ENCODE measurements at regions not wholly inside any gene's neighbourhood (a gene's known extent, or its start where the extent isn't known, plus 50 kb on each side); places are given as distances from the start of the nearest gene placed in this dataset.
A peak's percentile ranks its signal among the peaks of the same experiment; 100 is the strongest.
"Not testable (repeated sequence)": the region's sequence is repeated elsewhere in the genome, so short reads cannot be mapped to it uniquely, and the experiment has no call there.

GRCh38 chr4:97003715-97004114 lies 1139.6 kb downstream of the STPG2 start:
- DNase-seq, result no peak

GRCh38 chr4:97013309-97013708 lies 1130.0 kb downstream of the STPG2 start:
- no peak for DNase-seq

- DNase-seq, result no peak
Observed at GRCh38 chr4:97013711-97014110, 1129.6 kb downstream of the STPG2 start.

GRCh38 chr4:97015301-97015700 lies 1128.0 kb downstream of the STPG2 start:
- no peak for DNase-seq

GRCh38 chr4:97016186-97016907 lies 1126.9 kb downstream of the STPG2 start:
- no peak for DNase-seq

GRCh38 chr4:97027728-97028410 lies 1115.4 kb downstream of the STPG2 start:
- peak; percentile 73 for DNase-seq

GRCh38 chr4:97028785-97029184 lies 1114.5 kb downstream of the STPG2 start:
- no peak for DNase-seq

GRCh38 chr4:97037411-97038145 lies 1105.7 kb downstream of the STPG2 start:
- DNase-seq, result not testable (repeated sequence)

- no peak for DNase-seq
Observed at GRCh38 chr4:97038146-97038516, 1105.1 kb downstream of the STPG2 start.

- no peak for DNase-seq
Observed at GRCh38 chr4:97072666-97073065, 1070.6 kb downstream of the STPG2 start.

GRCh38 chr4:97073194-97073593 lies 1070.1 kb downstream of the STPG2 start:
- DNase-seq, result no peak

- no peak for DNase-seq
Observed at GRCh38 chr4:97074531-97074930, 1068.7 kb downstream of the STPG2 start.

GRCh38 chr4:97081951-97082350 lies 1061.3 kb downstream of the STPG2 start:
- DNase-seq, result no peak

- DNase-seq, result not testable (repeated sequence)
Observed at GRCh38 chr4:97097036-97097435, 1046.2 kb downstream of the STPG2 start.

GRCh38 chr4:97101171-97101570 lies 1042.1 kb downstream of the STPG2 start:
- DNase-seq, result not testable (repeated sequence)

GRCh38 chr4:97103252-97103651 lies 1040.0 kb downstream of the STPG2 start:
- no peak for DNase-seq

GRCh38 chr4:97104006-97104405 lies 1039.3 kb downstream of the STPG2 start:
- no peak for DNase-seq

- no peak for DNase-seq
Observed at GRCh38 chr4:97104666-97105065, 1038.6 kb downstream of the STPG2 start.

GRCh38 chr4:97105347-97106099 lies 1037.8 kb downstream of the STPG2 start:
- no peak for DNase-seq

GRCh38 chr4:97106161-97106560 lies 1037.1 kb downstream of the STPG2 start:
- no peak for DNase-seq

GRCh38 chr4:97110506-97110905 lies 1032.8 kb downstream of the STPG2 start:
- DNase-seq, result no peak

- DNase-seq, result no peak
Observed at GRCh38 chr4:97116511-97116910, 1026.8 kb downstream of the STPG2 start.

- DNase-seq, result no peak
Observed at GRCh38 chr4:97121493-97121892, 1021.8 kb downstream of the STPG2 start.
